ENCODE measurements at regions not wholly inside any gene's neighbourhood (a gene's known extent, or its start where the extent isn't known, plus 50 kb on each side); places are given as distances from the start of the nearest gene placed in this dataset.

GRCh38 chr11:19353287-19353850 is 112.6 kb upstream of the E2F8 start:
- no peak overlapping the region for H3K9ac ChIP-seq (ENCODE audit: insufficient read depth, low read length, poor library complexity, severe bottlenecking)
- Mint-ChIP-seq H3K9me3 (no peaks in the 10 kb centered on the region), H3K4me3 (no peak overlapping the region), H3K36me3 (no peaks in the 10 kb centered on the region), H3K27me3 (ENCODE audit: low read depth in 3 of 3) (peaks cover 20 to 34% (median 29%) of the 10 kb centered on the region in 3 donors), H3K27ac (no peak overlapping the region), H3K4me1 (no peaks in the 10 kb centered on the region)
- no peaks in the 10 kb centered on the region for H4K20me1 ChIP-seq (ENCODE audit: insufficient read depth, low read length)
- no CpG with 5 or more reads among the region's 2 CpGs for WGBS (ENCODE audit: insufficient coverage)
- peaks cover 14% of the 10 kb centered on the region in 2 donors for H3K27me3 ChIP-seq (ENCODE audit: control insufficient read depth in 2 of 2, insufficient read depth in 2 of 2, low read length in 2 of 2)
- intact Hi-C loops (cut with micrococcal nuclease), result no loop called here
- no peak for TF ChIP-seq CTCF (IDR thresholded peaks at IDR 0.05)
- H3K27ac ChIP-seq (ENCODE audit: low read depth in 1 of 2, low read length in 2 of 2), result no peak overlapping the region
- H3K9me3 ChIP-seq (replicated peaks in 1 of 2; ENCODE audit: control insufficient read depth in 1 of 2, insufficient read depth in 1 of 2, low read length in 2 of 2), result no peaks in the 10 kb centered on the region
- no peaks in the 10 kb centered on the region for H3K4me1 ChIP-seq (ENCODE audit: control insufficient read depth in 1 of 2, insufficient read depth in 2 of 2, low read length in 2 of 2)
- H3K79me2 ChIP-seq (ENCODE audit: insufficient read depth, low read length), result no peaks in the 10 kb centered on the region
- H3K4me3 ChIP-seq (replicated peaks in 1 of 3; ENCODE audit: low read depth in 2 of 3, low read length in 3 of 3), result no peak overlapping the region
- no peaks in the 10 kb centered on the region for H3K36me3 ChIP-seq (replicated peaks in 1 of 2; ENCODE audit: control insufficient read depth in 1 of 2, insufficient read depth in 2 of 2, low read length in 2 of 2)
- no peak overlapping the region for H2AFZ ChIP-seq (ENCODE audit: insufficient read depth, low read depth, low read length, poor library complexity, severe bottlenecking)
- no peak for DNase-seq
- no peak overlapping the region for H3K4me2 ChIP-seq (replicated peaks; ENCODE audit: extremely low read depth, low read length, poor library complexity, severe bottlenecking)

- H3K27ac Mint-ChIP-seq, result no peak overlapping the region
Measured at GRCh38 chr11:19352771-19353160, 112.0 kb upstream of the E2F8 start.

More at GRCh38 chr11:19352771-19353160, 112.0 kb upstream of the E2F8 start:
- no peaks in the 10 kb centered on the region for H3K36me3 ChIP-seq (replicated peaks in 1 of 2; ENCODE audit: control insufficient read depth in 1 of 2, insufficient read depth in 2 of 2, low read length in 2 of 2)
- H3K79me2 ChIP-seq (ENCODE audit: insufficient read depth, low read length), result no peaks in the 10 kb centered on the region
- no peaks in the 10 kb centered on the region for H3K9me3 ChIP-seq (replicated peaks in 1 of 2; ENCODE audit: control insufficient read depth in 1 of 2, insufficient read depth in 1 of 2, low read length in 2 of 2)
- WGBS (ENCODE audit: insufficient coverage), result 87% methylated on average over 4 of the region's 9 CpGs
- peaks cover 26 to 36% (median 35%) of the 10 kb centered on the region in 3 donors for H3K27me3 Mint-ChIP-seq (ENCODE audit: low read depth in 3 of 3)
- H2AFZ ChIP-seq (ENCODE audit: insufficient read depth, low read depth, low read length, poor library complexity, severe bottlenecking), result no peak overlapping the region
- H3K4me1 Mint-ChIP-seq, result no peaks in the 10 kb centered on the region
- no peaks in the 10 kb centered on the region for H3K9me3 Mint-ChIP-seq
- DNase-seq, result no peak
- no peaks in the 10 kb centered on the region for H4K20me1 ChIP-seq (ENCODE audit: insufficient read depth, low read length)
- intact Hi-C loops (cut with micrococcal nuclease), result no loop called here
- H3K27ac ChIP-seq (ENCODE audit: low read depth in 1 of 2, low read length in 2 of 2), result no peak overlapping the region
- no peak overlapping the region for H3K4me3 ChIP-seq (replicated peaks in 1 of 3; ENCODE audit: low read depth in 2 of 3, low read length in 3 of 3)
- H3K27me3 ChIP-seq (ENCODE audit: control insufficient read depth in 2 of 2, insufficient read depth in 2 of 2, low read length in 2 of 2), result peaks cover 13 to 20% of the 10 kb centered on the region in 2 donors
- H3K9ac ChIP-seq (ENCODE audit: insufficient read depth, low read length, poor library complexity, severe bottlenecking), result no peak overlapping the region
- TF ChIP-seq CTCF (IDR thresholded peaks at IDR 0.05), result no peak
- H3K4me2 ChIP-seq (replicated peaks; ENCODE audit: extremely low read depth, low read length, poor library complexity, severe bottlenecking), result no peak overlapping the region
- H3K36me3 Mint-ChIP-seq, result no peaks in the 10 kb centered on the region
- H3K4me1 ChIP-seq (ENCODE audit: control insufficient read depth in 1 of 2, insufficient read depth in 2 of 2, low read length in 2 of 2), result no peaks in the 10 kb centered on the region
- no peak overlapping the region for H3K4me3 Mint-ChIP-seq
